GM23338 (cell line): ENCODE measurements at regions not wholly inside any gene's neighbourhood (a gene's known extent, or its start where the extent isn't known, plus 50 kb on each side); places are given as distances from the start of the nearest gene placed in this dataset.

Source experiments
- ATAC-seq: fragments of 200-7000 bp; cut with Tn5 transposase; 3 replicates; pipeline ENCODE4 v1.9.1; 2020
- DNase-seq: peaks from one replicate; pipeline ENCODE4 v3.0.0-alpha.2; 2015; ENCODE audit warnings: low spot score
- H2AFZ ChIP-seq: fragments of 200-600 bp; sonication (generic); 2 replicates; pipeline ENCODE4 v1.8.0; 2016; ENCODE audit warnings: antibody characterized with exemption, mild to moderate bottlenecking, moderate library complexity
- H3F3A ChIP-seq: fragments of 200-600 bp; sonication (generic); replicated peaks from 2 replicates; pipeline ENCODE4 v1.8.0; 2017; ENCODE audit warnings: antibody characterized with exemption, mixed run types, low read depth
- H3K27ac ChIP-seq: fragments of 200-600 bp; sonication (generic); 2 replicates; pipeline ENCODE4 v1.6.1; 2016; ENCODE audit warnings: low read depth
- H3K27me3 ChIP-seq: fragments of 200-600 bp; sonication (generic); 2 replicates; pipeline ENCODE4 v1.8.0; 2016; ENCODE audit warnings: mild to moderate bottlenecking, mixed run types, moderate library complexity; ENCODE audit not compliant: insufficient read depth
- H3K36me3 ChIP-seq: fragments of 200-600 bp; sonication (generic); 2 replicates; pipeline ENCODE4 v1.8.0; 2016; ENCODE audit warnings: mild to moderate bottlenecking; ENCODE audit not compliant: insufficient read depth
- H3K4me1 ChIP-seq: fragments of 200-600 bp; sonication (generic); 2 replicates; pipeline ENCODE4 v1.8.0; 2016; ENCODE audit warnings: mild to moderate bottlenecking, moderate library complexity; ENCODE audit not compliant: insufficient read depth
- H3K4me2 ChIP-seq: fragments of 200-600 bp; sonication (generic); 2 replicates; pipeline ENCODE4 v1.7.1; 2017; ENCODE audit warnings: mixed run types
- H3K4me3 ChIP-seq: fragments of 200-600 bp; sonication (generic); 2 replicates; pipeline ENCODE4 v1.6.1; 2016; ENCODE audit warnings: mixed run types
- H3K79me2 ChIP-seq: fragments of 200-600 bp; sonication (generic); replicated peaks from 2 replicates; pipeline ENCODE4 v1.8.0; 2017; ENCODE audit warnings: mild to moderate bottlenecking; ENCODE audit not compliant: insufficient read depth
- H3K9me2 ChIP-seq: fragments of 200-600 bp; sonication (generic); 2 replicates; pipeline ENCODE4 v1.8.0; 2017; ENCODE audit not compliant: insufficient read depth
- H4K20me1 ChIP-seq: fragments of 200-600 bp; sonication (generic); replicated peaks from 2 replicates; pipeline ENCODE4 v1.8.0; 2017; ENCODE audit warnings: mild to moderate bottlenecking; ENCODE audit not compliant: insufficient read depth
- H3K27ac Mint-ChIP-seq: 2 replicates; pipeline ENCODE4 v1.8.0; 2020; ENCODE audit warnings: inconsistent platforms, mild to moderate bottlenecking, moderate library complexity, mixed read lengths
- H3K27me3 Mint-ChIP-seq: 3 replicates; pipeline ENCODE4 v1.8.0; 2022; ENCODE audit warnings: low read depth, mild to moderate bottlenecking, moderate library complexity, mixed read lengths, inconsistent platforms; ENCODE audit not compliant: insufficient read depth, poor library complexity
- H3K36me3 Mint-ChIP-seq: 3 replicates; pipeline ENCODE4 v1.8.0; 2021; ENCODE audit warnings: low read depth, mild to moderate bottlenecking, inconsistent platforms, moderate library complexity, mixed read lengths
- H3K4me1 Mint-ChIP-seq: 3 replicates; pipeline ENCODE4 v1.8.0; 2020; ENCODE audit warnings: mild to moderate bottlenecking, inconsistent platforms, mixed read lengths
- H3K4me3 Mint-ChIP-seq: 3 replicates; pipeline ENCODE4 v1.8.0; 2021; ENCODE audit warnings: moderate library complexity, mild to moderate bottlenecking, inconsistent platforms, mixed read lengths
- H3K9me3 Mint-ChIP-seq: 3 replicates; pipeline ENCODE4 v1.8.0; 2020; ENCODE audit warnings: moderate library complexity, mild to moderate bottlenecking, inconsistent platforms, mixed read lengths
- CREB1 ChIP-seq: fragments of 250-450 bp; sonication (Bioruptor Pico); IDR thresholded peaks from 2 replicates; pipeline ENCODE4 v1.5.0; 2020; ENCODE audit warnings: low read depth, mild to moderate bottlenecking, moderate library complexity
- CTCF ChIP-seq, 2 experiments: fragments of 200-600 bp in 1 of 2; sonication (generic) in 1 of 2; conservative IDR thresholded peaks; 2 replicates each; pipeline versions ENCODE4 v1.5.1 to v1.6.1; 2016 to 2017; ENCODE audit warnings: antibody characterized with exemption in 2 of 2, low read depth in 2 of 2, mild to moderate bottlenecking in 2 of 2, moderate library complexity in 1 of 2
- ETS1 ChIP-seq: IDR thresholded peaks from 2 replicates; pipeline ENCODE4 v1.6.1; 2016; ENCODE audit warnings: antibody characterized with exemption
- EZH2 ChIP-seq: fragments of 200-600 bp; sonication (generic); IDR thresholded peaks from one replicate; pipeline ENCODE4 v1.8.0; 2017; ENCODE audit warnings: antibody characterized with exemption, mild to moderate bottlenecking, low read depth; ENCODE audit not compliant: unreplicated experiment
- EZH2phosphoT487 ChIP-seq: fragments of 200-600 bp; sonication (generic); IDR thresholded peaks from one replicate; pipeline ENCODE4 v1.8.1; 2018; ENCODE audit warnings: antibody characterized with exemption; ENCODE audit not compliant: unreplicated experiment
- JUNB ChIP-seq: IDR thresholded peaks from one replicate; pipeline ENCODE4 v1.6.1; 2016; ENCODE audit warnings: antibody characterized with exemption; ENCODE audit not compliant: unreplicated experiment
- NANOG ChIP-seq: IDR thresholded peaks from 2 replicates; pipeline ENCODE4 v1.6.1; 2016; ENCODE audit warnings: antibody characterized with exemption, borderline replicate concordance
- POLR2AphosphoS5 ChIP-seq: IDR thresholded peaks from 2 replicates; pipeline ENCODE4 v1.6.1; 2016; ENCODE audit warnings: antibody characterized with exemption, low read depth
- REST ChIP-seq: IDR thresholded peaks from one replicate; pipeline ENCODE4 v1.6.1; 2018; ENCODE audit warnings: antibody characterized with exemption; ENCODE audit not compliant: unreplicated experiment
- STAT1 ChIP-seq: IDR thresholded peaks from one replicate; pipeline ENCODE4 v1.6.1; 2016; ENCODE audit warnings: antibody characterized with exemption; ENCODE audit not compliant: unreplicated experiment
- ZNF114 ChIP-seq: fragments of 250-450 bp; sonication (Bioruptor Pico); IDR thresholded peaks from 2 replicates; pipeline ENCODE4 v1.5.0; 2020; ENCODE audit warnings: mild to moderate bottlenecking, moderate library complexity
- ZNF331 ChIP-seq: fragments of 250-450 bp; sonication (Bioruptor Pico); IDR thresholded peaks from 2 replicates; pipeline ENCODE4 v1.5.0; 2020; ENCODE audit warnings: low read depth, mild to moderate bottlenecking, moderate library complexity

GRCh38 chr5:155211764-155212163, 198.2 kb downstream of the KIF4B start (continued):
- TF ChIP-seq STAT1 (no peak), EZH2phosphoT487 (no peak), REST (no peak), NANOG (no peak), CREB1 (CRISPR knock-in tag) (no peak), ZNF114 (CRISPR knock-in tag) (no peak)

DNA sequence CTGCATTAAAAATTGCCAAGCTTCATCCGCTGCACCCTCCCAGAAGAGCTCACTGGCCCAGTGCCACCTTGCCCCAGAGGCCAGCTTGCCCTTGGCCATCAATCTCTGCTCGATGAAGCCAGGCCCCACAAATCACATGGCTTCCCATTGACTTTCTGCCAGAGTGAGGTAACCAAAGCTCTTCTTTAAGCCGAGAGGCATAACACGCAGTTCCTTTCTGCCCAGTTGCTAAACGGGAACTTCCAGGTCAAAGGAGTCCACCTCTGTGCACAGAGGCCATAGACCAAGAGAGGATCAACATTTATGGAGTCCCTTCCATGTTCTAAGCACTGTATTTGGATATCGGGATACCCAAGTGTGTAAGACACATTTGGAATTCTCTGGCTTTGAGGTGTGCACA, 208.8 kb downstream of the KIF4B start:
- Mint-ChIP-seq H3K27ac (no peak overlapping the region), H3K9me3 (peaks cover 9% of the 10 kb centered on the region), H3K4me3 (no peak overlapping the region), H3K4me1 (no peaks in the 10 kb centered on the region), H3K27me3 (no peaks in the 10 kb centered on the region), H3K36me3 (no peaks in the 10 kb centered on the region)
- Histone ChIP-seq H3F3A (no peaks in the 10 kb centered on the region), H3K36me3 (no peaks in the 10 kb centered on the region), H3K27me3 (no peaks in the 10 kb centered on the region), H3K27ac (no peak overlapping the region), H3K4me2 (no peak overlapping the region), H4K20me1 (no peaks in the 10 kb centered on the region), H3K9me2 (no peaks in the 10 kb centered on the region; the same call in 1 of the 2 replicates), H2AFZ (no peak overlapping the region), H3K79me2 (no peaks in the 10 kb centered on the region), H3K4me3 (no peak overlapping the region), H3K4me1 (no peaks in the 10 kb centered on the region)
- no peak for ATAC-seq
- TF ChIP-seq EZH2 (no peak), JUNB (no peak), STAT1 (no peak), ZNF331 (CRISPR knock-in tag) (no peak), EZH2phosphoT487 (no peak), CTCF (conservative IDR thresholded peaks at IDR 0.05; ENCODE audit: low read depth in 2 of 2) (no peak), POLR2AphosphoS5 (no peak), ETS1 (no peak), REST (no peak)
- no peak for DNase-seq
